CD8-positive, alpha-beta memory T cell (primary cell): ENCODE measurements at regions not wholly inside any gene's neighbourhood (a gene's known extent, or its start where the extent isn't known, plus 50 kb on each side); places are given as distances from the start of the nearest gene placed in this dataset.

Source experiments
- CTCF ChIA-PET: fragments of 350-600 bp; sonication (Branson Sonifier 250); formaldehyde crosslinking; loops from one replicate; lab custom pipeline; 2021; ENCODE audit warnings: antibody characterized with exemption; lab: Charles Lee
- POLR2A ChIA-PET: fragments of 350-600 bp; sonication (Branson Sonifier 250); formaldehyde crosslinking; loops from one replicate; lab custom pipeline; 2021; ENCODE audit warnings: antibody characterized with exemption; lab: Charles Lee
- DNase-seq, 5 donors: peaks; one replicate each; pipeline versions ENCODE4 v3.0.0 to v3.0.0-alpha.2; 2020 to 2022; ENCODE audit warnings: mixed read lengths in 1 of 5
- H3K27ac ChIP-seq: one replicate; pipeline ENCODE4 v1.7.0; 2013; ENCODE audit warnings: low read depth, mild to moderate bottlenecking, low read length, moderate library complexity
- H3K27me3 ChIP-seq: 2 replicates; pipeline ENCODE4 v1.7.0; 2013; ENCODE audit warnings: low read length, mild to moderate bottlenecking; ENCODE audit not compliant: insufficient read depth, poor library complexity, severe bottlenecking
- H3K36me3 ChIP-seq: 2 replicates; pipeline ENCODE4 v1.7.0; 2013; ENCODE audit warnings: mild to moderate bottlenecking, low read length, moderate library complexity; ENCODE audit not compliant: insufficient read depth
- H3K4me1 ChIP-seq: 2 replicates; pipeline ENCODE4 v1.7.0; 2013; ENCODE audit warnings: mild to moderate bottlenecking, low read length, moderate library complexity; ENCODE audit not compliant: insufficient read depth
- H3K4me3 ChIP-seq: 2 replicates; pipeline ENCODE4 v1.7.0; 2013; ENCODE audit warnings: mild to moderate bottlenecking, low read length
- H3K9me3 ChIP-seq: 2 replicates; pipeline ENCODE4 v1.7.0; 2013; ENCODE audit warnings: mild to moderate bottlenecking, low read length
- H3K27ac Mint-ChIP-seq, 8 donors: one replicate each; pipeline ENCODE4 v1.8.0; 2020 to 2021; ENCODE audit warnings: mixed read lengths in 8 of 8, mild to moderate bottlenecking in 6 of 8, inconsistent platforms in 3 of 8, moderate library complexity in 3 of 8
- H3K27me3 Mint-ChIP-seq, 2 donors: one replicate each; pipeline ENCODE4 v1.8.0; 2020 to 2021; ENCODE audit warnings: mixed read lengths in 2 of 2, mild to moderate bottlenecking in 1 of 2, moderate library complexity in 1 of 2
- H3K36me3 Mint-ChIP-seq, 3 donors: one replicate each; pipeline ENCODE4 v1.8.0; 2020 to 2021; ENCODE audit warnings: mixed read lengths in 3 of 3, inconsistent platforms in 1 of 3, mild to moderate bottlenecking in 1 of 3
- H3K4me1 Mint-ChIP-seq, 3 donors: one replicate each; pipeline ENCODE4 v1.8.0; 2020 to 2021; ENCODE audit warnings: mixed read lengths in 3 of 3, inconsistent platforms in 1 of 3, mild to moderate bottlenecking in 1 of 3
- H3K4me3 Mint-ChIP-seq, 7 donors: one replicate each; pipeline ENCODE4 v1.8.0; 2020 to 2021; ENCODE audit warnings: mixed read lengths in 7 of 7, mild to moderate bottlenecking in 6 of 7, moderate library complexity in 4 of 7, inconsistent platforms in 2 of 7
- H3K9me3 Mint-ChIP-seq, 5 donors: one replicate each; pipeline ENCODE4 v1.8.0; 2020 to 2022; ENCODE audit warnings: mixed read lengths in 5 of 5, mild to moderate bottlenecking in 3 of 5, moderate library complexity in 2 of 5, inconsistent platforms in 1 of 5

GRCh38 chr13:73675821-73676220 lies 458.4 kb downstream of the KLF12 start:
- no peaks in the 10 kb centered on the region for H3K27me3 Mint-ChIP-seq
- Histone ChIP-seq H3K4me3 (no peak overlapping the region), H3K4me1 (no peaks in the 10 kb centered on the region), H3K9me3 (no peaks in the 10 kb centered on the region), H3K27me3 (no peaks in the 10 kb centered on the region), H3K36me3 (no peaks in the 10 kb centered on the region), H3K27ac (no peak overlapping the region)
- H3K9me3 Mint-ChIP-seq: no peaks in the 10 kb centered on the region
- peaks cover 0 to 3% (median 0%) of the 10 kb centered on the region in 3 donors for H3K4me1 Mint-ChIP-seq
- H3K27ac Mint-ChIP-seq: no peak overlapping the region
- CTCF ChIA-PET: no interaction called here
- DNase-seq: no peak
- H3K36me3 Mint-ChIP-seq: no peaks in the 10 kb centered on the region
- H3K4me3 Mint-ChIP-seq: no peak overlapping the region
- POLR2A ChIA-PET: interaction anchor here (1.2 kb wide), 1 partner anchor 11 kb away, joined by 3 read pairs; no protein-coding TSS in a partner anchor

GRCh38 chr13:73674570-73674969 lies 459.6 kb downstream of the KLF12 start:
- H3K9me3 ChIP-seq: no peaks in the 10 kb centered on the region
- H3K4me3 Mint-ChIP-seq: no peak overlapping the region
- ChIA-PET CTCF (no interaction called here), POLR2A (interaction anchor here (0.6 kb wide), 1 partner anchor 845 kb away, joined by 3 read pairs; no protein-coding TSS in a partner anchor)
- DNase-seq: no peak
- no peaks in the 10 kb centered on the region for H3K27me3 ChIP-seq
- no peaks in the 10 kb centered on the region for H3K27me3 Mint-ChIP-seq
- no peak overlapping the region for H3K27ac ChIP-seq
- H3K4me1 ChIP-seq: no peaks in the 10 kb centered on the region
- H3K36me3 ChIP-seq: no peaks in the 10 kb centered on the region
- no peak overlapping the region for H3K4me3 ChIP-seq
- H3K36me3 Mint-ChIP-seq: no peaks in the 10 kb centered on the region
- no peaks in the 10 kb centered on the region for H3K9me3 Mint-ChIP-seq
- H3K4me1 Mint-ChIP-seq: peaks cover 0 to 3% (median 0%) of the 10 kb centered on the region in 3 donors
- no peak overlapping the region for H3K27ac Mint-ChIP-seq

- no peaks in the 10 kb centered on the region for H3K27me3 ChIP-seq
- H3K4me3 ChIP-seq: no peak overlapping the region
- H3K36me3 Mint-ChIP-seq: no peaks in the 10 kb centered on the region
- no peak overlapping the region for H3K27ac ChIP-seq
- no peaks in the 10 kb centered on the region for H3K36me3 ChIP-seq
- H3K27me3 Mint-ChIP-seq: no peaks in the 10 kb centered on the region
- H3K9me3 Mint-ChIP-seq: no peaks in the 10 kb centered on the region
- POLR2A ChIA-PET: no interaction called here
- H3K27ac Mint-ChIP-seq: peak overlapping the region in 1 of 8 donors; percentile 24
- peaks cover 0 to 3% (median 0%) of the 10 kb centered on the region in 3 donors for H3K4me1 Mint-ChIP-seq
- CTCF ChIA-PET: no interaction called here
- DNase-seq: no peak
- H3K4me3 Mint-ChIP-seq: no peak overlapping the region
- no peaks in the 10 kb centered on the region for H3K4me1 ChIP-seq
- H3K9me3 ChIP-seq: no peaks in the 10 kb centered on the region
These were observed 460.3 kb downstream of the KLF12 start for GRCh38 chr13:73673931-73674330.

- Mint-ChIP-seq H3K36me3 (no peaks in the 10 kb centered on the region), H3K27ac (no peak overlapping the region), H3K27me3 (no peaks in the 10 kb centered on the region), H3K9me3 (no peaks in the 10 kb centered on the region), H3K4me3 (no peak overlapping the region), H3K4me1 (peaks cover 0 to 3% (median 0%) of the 10 kb centered on the region in 3 donors)
- H3K4me1 ChIP-seq: no peaks in the 10 kb centered on the region
- H3K4me3 ChIP-seq: no peak overlapping the region
- ChIA-PET CTCF (interaction anchor here (0.7 kb wide), 1 partner anchor 30 kb away, joined by 3 read pairs; no protein-coding TSS in a partner anchor), POLR2A (no interaction called here)
- no peaks in the 10 kb centered on the region for H3K36me3 ChIP-seq
- no peak for DNase-seq
- no peaks in the 10 kb centered on the region for H3K9me3 ChIP-seq
- H3K27ac ChIP-seq: no peak overlapping the region
- no peaks in the 10 kb centered on the region for H3K27me3 ChIP-seq
These were observed 461.7 kb downstream of the KLF12 start for GRCh38 chr13:73672492-73672891.

- no peaks in the 10 kb centered on the region for H3K4me1 ChIP-seq
- Mint-ChIP-seq H3K4me1 (peaks cover 0 to 3% (median 0%) of the 10 kb centered on the region in 3 donors), H3K4me3 (no peak overlapping the region), H3K36me3 (no peaks in the 10 kb centered on the region), H3K27me3 (no peaks in the 10 kb centered on the region), H3K27ac (no peak overlapping the region), H3K9me3 (no peaks in the 10 kb centered on the region)
- no peaks in the 10 kb centered on the region for H3K36me3 ChIP-seq
- no peak overlapping the region for H3K4me3 ChIP-seq
- no peaks in the 10 kb centered on the region for H3K9me3 ChIP-seq
- H3K27ac ChIP-seq: no peak overlapping the region
- no peak for DNase-seq
- H3K27me3 ChIP-seq: no peaks in the 10 kb centered on the region
- CTCF ChIA-PET: interaction anchor here (0.7 kb wide), 2 partner anchors 18 to 31 kb away, joined by 3 read pairs; no protein-coding TSS in a partner anchor
- POLR2A ChIA-PET: no interaction called here
These were observed 462.5 kb downstream of the KLF12 start for GRCh38 chr13:73671732-73672131.

- ChIA-PET CTCF (no interaction called here), POLR2A (no interaction called here)
- DNase-seq: no peak
- no peaks in the 10 kb centered on the region for H3K4me1 ChIP-seq
- Mint-ChIP-seq H3K27ac (no peak overlapping the region), H3K36me3 (no peaks in the 10 kb centered on the region), H3K4me3 (no peak overlapping the region), H3K4me1 (no peaks in the 10 kb centered on the region), H3K9me3 (no peaks in the 10 kb centered on the region), H3K27me3 (no peaks in the 10 kb centered on the region)
- no peak overlapping the region for H3K4me3 ChIP-seq
- no peaks in the 10 kb centered on the region for H3K27me3 ChIP-seq
- H3K9me3 ChIP-seq: no peaks in the 10 kb centered on the region
- H3K36me3 ChIP-seq: no peaks in the 10 kb centered on the region
- no peak overlapping the region for H3K27ac ChIP-seq
These were observed 463.2 kb downstream of the KLF12 start for GRCh38 chr13:73671011-73671410.

- Mint-ChIP-seq H3K4me3 (no peak overlapping the region), H3K27ac (no peak overlapping the region), H3K9me3 (no peaks in the 10 kb centered on the region), H3K27me3 (no peaks in the 10 kb centered on the region), H3K4me1 (peaks cover 0 to under 1% (median 0%) of the 10 kb centered on the region in 3 donors), H3K36me3 (no peaks in the 10 kb centered on the region)
- Histone ChIP-seq H3K27ac (no peak overlapping the region), H3K9me3 (no peaks in the 10 kb centered on the region), H3K27me3 (no peaks in the 10 kb centered on the region), H3K4me1 (no peaks in the 10 kb centered on the region), H3K36me3 (no peaks in the 10 kb centered on the region), H3K4me3 (no peak overlapping the region)
- ChIA-PET CTCF (no interaction called here), POLR2A (no interaction called here)
- DNase-seq: no peak
These were observed 466.4 kb downstream of the KLF12 start for GRCh38 chr13:73667756-73668155.

GRCh38 chr13:73665261-73665660 lies 468.9 kb downstream of the KLF12 start:
- peaks cover 0 to 4% (median 0%) of the 10 kb centered on the region in 3 donors for H3K4me1 Mint-ChIP-seq
- POLR2A ChIA-PET: no interaction called here
- H3K36me3 Mint-ChIP-seq: no peaks in the 10 kb centered on the region
- H3K27ac ChIP-seq: no peak overlapping the region
- no peak overlapping the region for H3K4me3 Mint-ChIP-seq
- H3K4me3 ChIP-seq: no peak overlapping the region
- peaks cover 1 to 4% of the 10 kb centered on the region in 2 donors for H3K27me3 Mint-ChIP-seq
- H3K36me3 ChIP-seq: no peaks in the 10 kb centered on the region
- H3K9me3 ChIP-seq: no peaks in the 10 kb centered on the region
- H3K4me1 ChIP-seq: no peaks in the 10 kb centered on the region
- H3K9me3 Mint-ChIP-seq: peaks cover 0 to 3% (median 0%) of the 10 kb centered on the region in 5 donors
- H3K27ac Mint-ChIP-seq: no peak overlapping the region
- DNase-seq: no peak
- H3K27me3 ChIP-seq: no peaks in the 10 kb centered on the region
- CTCF ChIA-PET: no interaction called here
